ENCODE measurements at regions not wholly inside any gene's neighbourhood (a gene's known extent, or its start where the extent isn't known, plus 50 kb on each side); places are given as distances from the start of the nearest gene placed in this dataset.

GRCh38 chr11:57095417-57095816, 86.3 kb upstream of the LRRC55 start:
- no peaks in the 10 kb centered on the region for H3K27me3 ChIP-seq
- H3K4me1 ChIP-seq: no peaks in the 10 kb centered on the region
- no peak overlapping the region for H3K27ac ChIP-seq
- 64% methylated on average over 3 of the region's 3 CpGs for WGBS (ENCODE audit: insufficient coverage, low coverage, low lambda C conversion rate, missing lambda C conversion rate)
- no peak for DNase-seq
- H3K9me3 ChIP-seq: no peaks in the 10 kb centered on the region
- intact Hi-C loops (cut with DNase I): no loop called here
- H3K36me3 ChIP-seq: no peaks in the 10 kb centered on the region
- ATAC-seq: no peak
- TF ChIP-seq, protein P1, sequence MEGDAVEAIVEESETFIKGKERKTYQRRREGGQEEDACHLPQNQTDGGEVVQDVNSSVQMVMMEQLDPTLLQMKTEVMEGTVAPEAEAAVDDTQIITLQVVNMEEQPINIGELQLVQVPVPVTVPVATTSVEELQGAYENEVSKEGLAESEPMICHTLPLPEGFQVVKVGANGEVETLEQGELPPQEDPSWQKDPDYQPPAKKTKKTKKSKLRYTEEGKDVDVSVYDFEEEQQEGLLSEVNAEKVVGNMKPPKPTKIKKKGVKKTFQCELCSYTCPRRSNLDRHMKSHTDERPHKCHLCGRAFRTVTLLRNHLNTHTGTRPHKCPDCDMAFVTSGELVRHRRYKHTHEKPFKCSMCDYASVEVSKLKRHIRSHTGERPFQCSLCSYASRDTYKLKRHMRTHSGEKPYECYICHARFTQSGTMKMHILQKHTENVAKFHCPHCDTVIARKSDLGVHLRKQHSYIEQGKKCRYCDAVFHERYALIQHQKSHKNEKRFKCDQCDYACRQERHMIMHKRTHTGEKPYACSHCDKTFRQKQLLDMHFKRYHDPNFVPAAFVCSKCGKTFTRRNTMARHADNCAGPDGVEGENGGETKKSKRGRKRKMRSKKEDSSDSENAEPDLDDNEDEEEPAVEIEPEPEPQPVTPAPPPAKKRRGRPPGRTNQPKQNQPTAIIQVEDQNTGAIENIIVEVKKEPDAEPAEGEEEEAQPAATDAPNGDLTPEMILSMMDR (IDR thresholded peaks at IDR 0.05): no peak
- TF ChIP-seq POLR2A (IDR thresholded peaks at IDR 0.05): no peak
- H3K4me3 ChIP-seq: no peak overlapping the region

DNA sequence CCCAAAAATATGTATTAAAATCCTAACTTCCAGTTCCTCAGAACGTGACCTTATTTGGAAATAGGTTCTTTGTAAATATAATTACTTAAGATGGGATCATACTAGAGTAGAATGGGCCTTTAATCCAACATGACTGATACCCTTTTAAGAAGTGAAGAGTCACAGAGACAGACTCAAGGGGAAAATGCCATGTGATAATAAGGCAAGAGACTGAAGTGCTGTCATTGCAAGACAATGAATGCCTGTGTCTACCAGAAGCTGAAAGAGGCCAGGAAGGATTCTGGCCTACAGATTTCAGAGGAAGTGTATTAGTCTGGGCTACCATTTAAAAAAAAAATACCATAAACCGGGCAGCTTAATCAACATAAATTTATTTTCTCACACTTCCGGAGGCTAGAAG, 85.9 kb upstream of the LRRC55 start:
- TF ChIP-seq POLR2A (IDR thresholded peaks at IDR 0.05): no peak
- TF ChIP-seq, protein P1 (IDR thresholded peaks at IDR 0.05): no peak
- DNase-seq: no peak
- Histone ChIP-seq H3K4me3 (no peak overlapping the region), H3K27ac (no peak overlapping the region), H3K4me1 (no peaks in the 10 kb centered on the region), H3K9me3 (no peaks in the 10 kb centered on the region), H3K36me3 (no peaks in the 10 kb centered on the region), H3K27me3 (no peaks in the 10 kb centered on the region)
- no peak for ATAC-seq
- intact Hi-C loops (cut with DNase I): no loop called here
- WGBS (ENCODE audit: insufficient coverage, low coverage, low lambda C conversion rate, missing lambda C conversion rate): 30% methylated on average over 3 of the region's 3 CpGs

DNA sequence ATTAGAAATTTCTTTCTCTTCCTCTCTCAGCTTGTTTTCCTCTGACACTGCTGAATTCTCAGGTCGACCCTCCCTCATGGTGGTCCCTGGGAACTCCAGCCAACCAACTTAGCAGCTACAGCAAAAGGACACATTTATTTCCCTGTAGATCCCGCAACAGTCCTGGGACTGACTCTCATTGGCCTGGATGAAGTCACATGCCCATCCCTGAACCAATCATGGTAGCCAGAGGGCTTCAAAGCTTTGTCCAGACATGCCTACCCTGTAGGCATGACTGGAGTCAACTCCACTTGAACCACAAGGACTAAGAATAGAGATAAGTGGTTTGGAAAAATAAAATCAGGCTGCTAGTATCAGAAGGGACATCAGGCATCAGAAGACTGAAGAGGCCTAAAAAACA, 84.6 kb upstream of the LRRC55 start:
- H3K9me3 ChIP-seq: no peaks in the 10 kb centered on the region
- TF ChIP-seq POLR2A (IDR thresholded peaks at IDR 0.05): no peak
- TF ChIP-seq, protein P1 (IDR thresholded peaks at IDR 0.05): no peak

DNA sequence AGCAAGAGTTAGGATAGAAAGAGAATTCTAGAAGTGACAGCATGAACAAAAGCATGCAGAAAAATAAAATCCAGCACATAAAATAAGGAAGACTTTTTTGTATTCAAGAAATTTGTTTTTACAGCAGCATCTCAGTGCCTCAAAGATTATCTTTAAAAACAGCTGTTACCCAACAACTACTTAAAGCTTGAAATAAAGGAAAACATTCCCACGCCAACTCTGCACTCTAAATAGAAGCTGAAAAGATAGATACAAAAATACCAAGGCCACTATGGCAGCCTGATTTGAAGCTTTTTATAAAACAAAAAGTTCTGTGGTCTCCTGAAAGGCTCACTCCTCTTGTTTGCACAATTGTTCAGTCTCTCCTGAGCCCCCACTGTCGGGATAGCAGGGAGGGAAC, 83.6 kb upstream of the LRRC55 start:
- TF ChIP-seq POLR2A (IDR thresholded peaks at IDR 0.05): no peak
- H3K9me3 ChIP-seq: no peaks in the 10 kb centered on the region
- H3K27ac ChIP-seq: no peak overlapping the region
- DNase-seq (no peak), ATAC-seq (no peak)
- H3K27me3 ChIP-seq: no peaks in the 10 kb centered on the region
- no peaks in the 10 kb centered on the region for H3K36me3 ChIP-seq
- intact Hi-C loops (cut with DNase I): no loop called here
- WGBS (ENCODE audit: insufficient coverage, low coverage, low lambda C conversion rate, missing lambda C conversion rate): 18% methylated on average over 1 of the region's 2 CpGs
- H3K4me1 ChIP-seq: no peaks in the 10 kb centered on the region
- no peak overlapping the region for H3K4me3 ChIP-seq

More for the DNA sequence above, 84.6 kb upstream of the LRRC55 start:
- Histone ChIP-seq H3K27me3 (no peaks in the 10 kb centered on the region), H3K4me3 (no peak overlapping the region), H3K4me1 (no peaks in the 10 kb centered on the region), H3K27ac (no peak overlapping the region), H3K36me3 (no peaks in the 10 kb centered on the region)
- intact Hi-C loops (cut with DNase I): no loop called here
- 63% methylated on average over 2 of the region's 2 CpGs for WGBS (ENCODE audit: insufficient coverage, low coverage, low lambda C conversion rate, missing lambda C conversion rate)
- ATAC-seq (no peak), DNase-seq (no peak)

GRCh38 chr11:57100638-57101331, 81.0 kb upstream of the LRRC55 start:
- Histone ChIP-seq H3K36me3 (no peaks in the 10 kb centered on the region), H3K9me3 (no peaks in the 10 kb centered on the region), H3K4me3 (no peak overlapping the region), H3K27ac (no peak overlapping the region), H3K27me3 (no peaks in the 10 kb centered on the region), H3K4me1 (no peaks in the 10 kb centered on the region)
- no peak for DNase-seq
- 28% methylated on average over 5 of the region's 5 CpGs for WGBS (ENCODE audit: insufficient coverage, low coverage, low lambda C conversion rate, missing lambda C conversion rate)
- intact Hi-C loops (cut with DNase I): no loop called here
- TF ChIP-seq POLR2A (IDR thresholded peaks at IDR 0.05): no peak
- TF ChIP-seq, protein P1 (IDR thresholded peaks at IDR 0.05): no peak
- peak; percentile 52 to 87 (median 63) for ATAC-seq
